DND-41 (cell line): ENCODE measurements at regions not wholly inside any gene's neighbourhood (a gene's known extent, or its start where the extent isn't known, plus 50 kb on each side); places are given as distances from the start of the nearest gene placed in this dataset.

Source experiments
- EZH2 ChIP-seq: IDR thresholded peaks from 3 replicates; pipeline ENCODE4 v1.6.1; 2012; ENCODE audit warnings: borderline replicate concordance, low read depth, mild to moderate bottlenecking, moderate library complexity, low read length, inconsistent platforms; ENCODE audit not compliant: severe bottlenecking
- TF ChIP-seq, protein P1 (sequence below): IDR thresholded peaks from 2 replicates; pipeline ENCODE4 v1.5.1; 2012; ENCODE audit warnings: borderline replicate concordance, low read length, moderate library complexity, mild to moderate bottlenecking; ENCODE audit not compliant: poor library complexity, severe bottlenecking; ENCODE audit errors: extremely low read depth

DNA sequence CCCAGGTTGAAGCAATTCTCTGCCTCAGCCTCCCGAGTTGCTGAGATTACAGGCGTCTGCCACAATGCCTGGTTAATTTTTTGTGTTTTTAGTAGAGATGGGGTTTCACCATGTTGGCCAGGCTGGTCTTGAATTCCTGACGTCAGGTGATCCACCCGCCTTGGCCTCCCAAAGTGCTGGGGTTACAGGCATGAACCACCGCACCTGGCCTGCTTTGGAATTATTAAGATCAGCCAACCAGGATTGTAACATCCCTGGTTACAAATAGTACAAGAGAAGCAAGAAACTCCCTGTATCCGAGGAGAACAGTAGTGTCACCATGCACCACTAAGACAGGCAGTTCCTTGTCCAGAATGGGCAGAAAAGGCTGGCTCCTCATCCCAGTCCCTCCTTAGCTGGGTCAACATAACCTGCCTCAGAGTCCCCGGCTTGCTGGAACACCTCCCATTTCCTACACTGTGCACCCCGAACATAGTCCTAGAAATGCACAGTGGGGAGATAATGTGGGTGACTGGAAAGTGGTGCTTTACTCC, 77.2 kb upstream of the INCENP start:
- TF ChIP-seq, protein P1, sequence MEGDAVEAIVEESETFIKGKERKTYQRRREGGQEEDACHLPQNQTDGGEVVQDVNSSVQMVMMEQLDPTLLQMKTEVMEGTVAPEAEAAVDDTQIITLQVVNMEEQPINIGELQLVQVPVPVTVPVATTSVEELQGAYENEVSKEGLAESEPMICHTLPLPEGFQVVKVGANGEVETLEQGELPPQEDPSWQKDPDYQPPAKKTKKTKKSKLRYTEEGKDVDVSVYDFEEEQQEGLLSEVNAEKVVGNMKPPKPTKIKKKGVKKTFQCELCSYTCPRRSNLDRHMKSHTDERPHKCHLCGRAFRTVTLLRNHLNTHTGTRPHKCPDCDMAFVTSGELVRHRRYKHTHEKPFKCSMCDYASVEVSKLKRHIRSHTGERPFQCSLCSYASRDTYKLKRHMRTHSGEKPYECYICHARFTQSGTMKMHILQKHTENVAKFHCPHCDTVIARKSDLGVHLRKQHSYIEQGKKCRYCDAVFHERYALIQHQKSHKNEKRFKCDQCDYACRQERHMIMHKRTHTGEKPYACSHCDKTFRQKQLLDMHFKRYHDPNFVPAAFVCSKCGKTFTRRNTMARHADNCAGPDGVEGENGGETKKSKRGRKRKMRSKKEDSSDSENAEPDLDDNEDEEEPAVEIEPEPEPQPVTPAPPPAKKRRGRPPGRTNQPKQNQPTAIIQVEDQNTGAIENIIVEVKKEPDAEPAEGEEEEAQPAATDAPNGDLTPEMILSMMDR: no peak
- no peak for TF ChIP-seq EZH2
